Neural progenitor cell (in vitro differentiated cells): ENCODE measurements at regions not wholly inside any gene's neighbourhood (a gene's known extent, or its start where the extent isn't known, plus 50 kb on each side); places are given as distances from the start of the nearest gene placed in this dataset.
A peak's percentile ranks its signal among the peaks of the same experiment; 100 is the strongest.

Source experiments
- DNase-seq: peaks from one replicate; pipeline ENCODE4 v3.0.0-alpha.2; 2016; ENCODE audit warnings: low spot score
- H2AFZ ChIP-seq: fragments of 200-600 bp; sonication (generic); replicated peaks from 2 replicates; pipeline ENCODE4 v1.6.1; 2016; ENCODE audit warnings: antibody characterized with exemption
- H3F3A ChIP-seq: fragments of 200-600 bp; sonication (generic); 2 replicates; pipeline ENCODE4 v1.6.1; 2016; ENCODE audit warnings: antibody characterized with exemption, low read depth
- H3K27ac ChIP-seq: fragments of 200-600 bp; sonication (generic); 2 replicates; pipeline ENCODE4 v1.5.1; 2016; ENCODE audit warnings: mild to moderate bottlenecking
- H3K27me3 ChIP-seq: fragments of 200-600 bp; sonication (generic); 2 replicates; pipeline ENCODE4 v1.6.1; 2016; ENCODE audit warnings: mild to moderate bottlenecking, moderate library complexity
- H3K36me3 ChIP-seq: fragments of 200-600 bp; sonication (generic); 2 replicates; pipeline ENCODE4 v1.5.1; 2016
- H3K4me1 ChIP-seq: fragments of 200-600 bp; sonication (generic); 2 replicates; pipeline ENCODE4 v1.6.1; 2016; ENCODE audit warnings: mixed run types
- H3K4me2 ChIP-seq: fragments of 200-600 bp; sonication (generic); 2 replicates; pipeline ENCODE4 v1.6.1; 2016
- H3K4me3 ChIP-seq: fragments of 200-600 bp; sonication (generic); 2 replicates; pipeline ENCODE4 v1.5.1; 2016
- H3K79me2 ChIP-seq: fragments of 200-600 bp; sonication (generic); 2 replicates; pipeline ENCODE4 v1.6.1; 2016; ENCODE audit warnings: low read depth
- H3K9ac ChIP-seq: fragments of 200-600 bp; sonication (generic); 2 replicates; pipeline ENCODE4 v1.6.1; 2016
- H3K9me3 ChIP-seq: fragments of 200-600 bp; sonication (generic); 2 replicates; pipeline ENCODE4 v1.5.1; 2016; ENCODE audit warnings: low read depth
- H4K20me1 ChIP-seq: fragments of 200-600 bp; sonication (generic); 2 replicates; pipeline ENCODE4 v1.6.1; 2016; ENCODE audit warnings: low read depth
- H3K27ac Mint-ChIP-seq: 3 replicates; pipeline ENCODE4 v1.8.0; 2021; ENCODE audit warnings: mixed read lengths
- H3K27me3 Mint-ChIP-seq: 2 replicates; pipeline ENCODE4 v1.8.0; 2022; ENCODE audit warnings: low read depth, mild to moderate bottlenecking, inconsistent platforms, moderate library complexity, mixed read lengths; ENCODE audit not compliant: insufficient read depth
- H3K36me3 Mint-ChIP-seq: 3 replicates; pipeline ENCODE4 v1.8.0; 2021; ENCODE audit warnings: mixed read lengths
- H3K4me1 Mint-ChIP-seq: 3 replicates; pipeline ENCODE4 v1.8.0; 2021; ENCODE audit warnings: mixed read lengths
- H3K4me3 Mint-ChIP-seq: 3 replicates; pipeline ENCODE4 v1.8.0; 2021; ENCODE audit warnings: mild to moderate bottlenecking, moderate library complexity, mixed read lengths
- H3K9me3 Mint-ChIP-seq: 3 replicates; pipeline ENCODE4 v1.8.0; 2020; ENCODE audit warnings: mixed read lengths
- CTCF ChIP-seq: fragments of 200-600 bp; sonication (generic); IDR thresholded peaks from 2 replicates; pipeline ENCODE4 v1.5.1; 2017; ENCODE audit warnings: antibody characterized with exemption, mild to moderate bottlenecking
- EZH2 ChIP-seq: fragments of 200-600 bp; sonication (generic); IDR thresholded peaks from 2 replicates; pipeline ENCODE4 v1.6.1; 2017; ENCODE audit warnings: antibody characterized with exemption, mild to moderate bottlenecking, moderate library complexity
- EZH2phosphoT487 ChIP-seq: fragments of 200-600 bp; sonication (generic); IDR thresholded peaks from 2 replicates; pipeline ENCODE4 v1.6.1; 2017; ENCODE audit warnings: antibody characterized with exemption

- peak overlapping the region; percentile 56 for H3K27ac ChIP-seq
- peak overlapping the region; percentile 26 for H3K4me3 ChIP-seq
- peaks cover 5% of the 10 kb centered on the region for H3K36me3 Mint-ChIP-seq
- peak; percentile 91 for DNase-seq
- no peaks in the 10 kb centered on the region for H3K79me2 ChIP-seq
- H3K9ac ChIP-seq, result no peak overlapping the region
- H3K9me3 Mint-ChIP-seq, result peaks cover 16% of the 10 kb centered on the region
- peaks cover 5% of the 10 kb centered on the region for H3K27me3 Mint-ChIP-seq
- H3K4me3 Mint-ChIP-seq, result no peak overlapping the region
- no peaks in the 10 kb centered on the region for H4K20me1 ChIP-seq
- no peak overlapping the region for H2AFZ ChIP-seq
- H3F3A ChIP-seq, result peaks cover 16% of the 10 kb centered on the region
- H3K4me1 Mint-ChIP-seq, result peaks cover 38% of the 10 kb centered on the region
- no peaks in the 10 kb centered on the region for H3K9me3 ChIP-seq
- H3K4me2 ChIP-seq, result peak overlapping the region; percentile 73
- H3K4me1 ChIP-seq, result peaks cover 26% of the 10 kb centered on the region
- no peak for TF ChIP-seq CTCF
- no peak for TF ChIP-seq EZH2phosphoT487
- no peak for TF ChIP-seq EZH2
- no peaks in the 10 kb centered on the region for H3K36me3 ChIP-seq
- no peaks in the 10 kb centered on the region for H3K27me3 ChIP-seq
- H3K27ac Mint-ChIP-seq, result peak overlapping the region; percentile 94
Observed at GRCh38 chr15:25985165-25985564, 122.0 kb upstream of the ATP10A start.

GRCh38 chr15:25982736-25983135 is 119.6 kb upstream of the ATP10A start:
- Histone ChIP-seq H4K20me1 (no peaks in the 10 kb centered on the region), H2AFZ (no peak overlapping the region), H3K36me3 (no peaks in the 10 kb centered on the region), H3K4me1 (peaks cover 26% of the 10 kb centered on the region), H3K27me3 (no peaks in the 10 kb centered on the region), H3K9me3 (no peaks in the 10 kb centered on the region), H3K9ac (no peak overlapping the region), H3K27ac (no peak overlapping the region), H3K4me2 (no peak overlapping the region), H3F3A (peaks cover 16% of the 10 kb centered on the region), H3K79me2 (no peaks in the 10 kb centered on the region), H3K4me3 (no peak overlapping the region)
- Mint-ChIP-seq H3K4me3 (no peak overlapping the region), H3K9me3 (peaks cover 13% of the 10 kb centered on the region), H3K36me3 (peaks cover 5% of the 10 kb centered on the region), H3K4me1 (peaks cover 38% of the 10 kb centered on the region), H3K27me3 (peaks cover 3% of the 10 kb centered on the region), H3K27ac (peak overlapping the region; percentile 27)
- TF ChIP-seq CTCF, result no peak
- TF ChIP-seq EZH2phosphoT487, result no peak
- TF ChIP-seq EZH2, result no peak
- no peak for DNase-seq

GRCh38 chr15:25981114-25981513 is 118.0 kb upstream of the ATP10A start:
- peaks cover 14% of the 10 kb centered on the region for H3F3A ChIP-seq
- H3K4me1 ChIP-seq, result peaks cover 22% of the 10 kb centered on the region
- Mint-ChIP-seq H3K27me3 (no peaks in the 10 kb centered on the region), H3K9me3 (peaks cover 7% of the 10 kb centered on the region), H3K4me3 (no peak overlapping the region), H3K36me3 (no peaks in the 10 kb centered on the region), H3K27ac (no peak overlapping the region), H3K4me1 (peaks cover 25% of the 10 kb centered on the region)
- no peaks in the 10 kb centered on the region for H3K36me3 ChIP-seq
- peak overlapping the region; percentile 11 for H2AFZ ChIP-seq
- H3K4me2 ChIP-seq, result no peak overlapping the region
- no peak for DNase-seq
- H3K79me2 ChIP-seq, result no peaks in the 10 kb centered on the region
- H3K27me3 ChIP-seq, result no peaks in the 10 kb centered on the region
- no peaks in the 10 kb centered on the region for H4K20me1 ChIP-seq
- H3K27ac ChIP-seq, result no peak overlapping the region
- H3K9me3 ChIP-seq, result no peaks in the 10 kb centered on the region
- TF ChIP-seq EZH2, result no peak
- TF ChIP-seq EZH2phosphoT487, result no peak
- no peak for TF ChIP-seq CTCF
- H3K9ac ChIP-seq, result no peak overlapping the region
- no peak overlapping the region for H3K4me3 ChIP-seq
